ENCODE measurements at regions not wholly inside any gene's neighbourhood (a gene's known extent, or its start where the extent isn't known, plus 50 kb on each side); places are given as distances from the start of the nearest gene placed in this dataset.

GRCh38 chr2:65921116-65921515 lies 488.7 kb upstream of the SPRED2 start:
- intact Hi-C loops (cut with DNase I; ENCODE audit: low total_unique reads): no loop called here
- TF ChIP-seq CTCF (IDR thresholded peaks at IDR 0.05) (no peak), POLR2A (IDR thresholded peaks at IDR 0.05) (no peak)
- no peak overlapping the region for H3K4me3 ChIP-seq (ENCODE audit: low read depth, poor library complexity, severe bottlenecking)
- DNase-seq (ENCODE audit: low spot score in 2 of 2): no peak

GRCh38 chr2:65920659-65921058 lies 488.3 kb upstream of the SPRED2 start:
- intact Hi-C loops (cut with DNase I; ENCODE audit: low total_unique reads): no loop called here
- no peak for DNase-seq (ENCODE audit: low spot score in 2 of 2)
- TF ChIP-seq POLR2A (IDR thresholded peaks at IDR 0.05) (no peak), CTCF (IDR thresholded peaks at IDR 0.05) (no peak)
- 96 to 97% methylated on average over 6 of the region's 6 CpGs for whole genome bisulfite sequencing, 2 donors
- no peak overlapping the region for H3K4me3 ChIP-seq (ENCODE audit: low read depth, poor library complexity, severe bottlenecking)

GRCh38 chr2:65919550-65920188 lies 487.3 kb upstream of the SPRED2 start:
- no peak for DNase-seq (ENCODE audit: low spot score in 2 of 2)
- no peak overlapping the region for H3K4me3 ChIP-seq (ENCODE audit: low read depth, poor library complexity, severe bottlenecking)
- intact Hi-C loops (cut with DNase I; ENCODE audit: low total_unique reads): no loop called here
- WGBS, 2 donors: 73% methylated on average over 7 of the region's 7 CpGs
- TF ChIP-seq POLR2A (IDR thresholded peaks at IDR 0.05): no peak
- no peak for TF ChIP-seq CTCF (IDR thresholded peaks at IDR 0.05)

- WGBS, 2 donors: 62 to 72% methylated on average over 3 of the region's 3 CpGs
- DNase-seq (ENCODE audit: low spot score in 2 of 2): no peak
Measured at GRCh38 chr2:65918760-65919187, 486.4 kb upstream of the SPRED2 start.

GRCh38 chr2:65917986-65918385 lies 485.6 kb upstream of the SPRED2 start:
- no peak for DNase-seq (ENCODE audit: low spot score in 2 of 2)
- 60 to 70% methylated on average over 2 of the region's 2 CpGs for whole genome bisulfite sequencing, 2 donors
- TF ChIP-seq POLR2A (IDR thresholded peaks at IDR 0.05) (no peak), CTCF (IDR thresholded peaks at IDR 0.05) (no peak)
- H3K4me3 ChIP-seq (ENCODE audit: low read depth, poor library complexity, severe bottlenecking): no peak overlapping the region
- intact Hi-C loops (cut with DNase I; ENCODE audit: low total_unique reads): no loop called here

More at GRCh38 chr2:65918760-65919187, 486.4 kb upstream of the SPRED2 start:
- intact Hi-C loops (cut with DNase I; ENCODE audit: low total_unique reads): no loop called here
- H3K4me3 ChIP-seq (ENCODE audit: low read depth, poor library complexity, severe bottlenecking): no peak overlapping the region
- TF ChIP-seq CTCF (IDR thresholded peaks at IDR 0.05): no peak
- TF ChIP-seq POLR2A (IDR thresholded peaks at IDR 0.05): no peak

GRCh38 chr2:65916785-65917295 lies 484.4 kb upstream of the SPRED2 start:
- WGBS, 2 donors: 88 to 93% methylated on average over 2 of the region's 2 CpGs
- H3K4me3 ChIP-seq (ENCODE audit: low read depth, poor library complexity, severe bottlenecking): no peak overlapping the region
- no peak for TF ChIP-seq POLR2A (IDR thresholded peaks at IDR 0.05)
- TF ChIP-seq CTCF (IDR thresholded peaks at IDR 0.05): no peak
- DNase-seq (ENCODE audit: low spot score in 2 of 2): no peak
- intact Hi-C loops (cut with DNase I; ENCODE audit: low total_unique reads): no loop called here
